ENCODE measurements at regions not wholly inside any gene's neighbourhood (a gene's known extent, or its start where the extent isn't known, plus 50 kb on each side); places are given as distances from the start of the nearest gene placed in this dataset.
"Not testable (repeated sequence)": the region's sequence is repeated elsewhere in the genome, so short reads cannot be mapped to it uniquely, and the experiment has no call there.

DNA sequence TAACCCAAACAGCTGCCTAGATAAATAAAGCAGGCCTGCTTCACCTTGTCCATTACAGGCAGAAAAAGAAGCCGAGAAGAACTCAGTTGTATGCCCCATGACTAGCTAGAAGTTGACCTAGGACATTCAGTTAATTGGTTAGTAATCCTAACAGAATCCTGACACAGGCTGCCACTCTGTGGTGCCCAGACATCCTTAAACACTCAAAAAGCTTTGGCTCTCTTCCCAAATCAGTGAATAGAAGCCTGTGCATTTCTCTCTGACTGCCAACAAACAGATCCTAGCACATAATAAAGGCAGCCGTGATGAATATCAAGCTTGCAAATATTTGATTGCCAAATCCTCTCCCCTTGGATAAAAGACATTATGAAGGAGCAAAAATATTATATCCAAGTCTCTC lies 519.1 kb upstream of the EYS start:
- H3K27ac ChIP-seq (ENCODE audit: low read depth, low read length): no peak overlapping the region
- no peaks in the 10 kb centered on the region for H3K4me1 ChIP-seq (ENCODE audit: control insufficient read depth, insufficient read depth, low read length)
- no peaks in the 10 kb centered on the region for H3K36me3 ChIP-seq (ENCODE audit: control insufficient read depth, insufficient read depth, low read length)
- no peaks in the 10 kb centered on the region for H3K27me3 ChIP-seq (ENCODE audit: control insufficient read depth, insufficient read depth, low read length)
- H3K9ac ChIP-seq (ENCODE audit: low read depth, low read length): no peak overlapping the region
- no peak overlapping the region for H3K4me3 ChIP-seq (ENCODE audit: low read depth, low read length)
- no peaks in the 10 kb centered on the region for H3K9me3 ChIP-seq (ENCODE audit: control insufficient read depth, insufficient read depth, low read length)

GRCh38 chr6:66210964-66211363 lies 503.9 kb upstream of the EYS start:
- Histone ChIP-seq H3K36me3 (ENCODE audit: control insufficient read depth, insufficient read depth, low read length) (no peaks in the 10 kb centered on the region), H3K4me1 (ENCODE audit: control insufficient read depth, insufficient read depth, low read length) (no peaks in the 10 kb centered on the region), H3K27me3 (ENCODE audit: control insufficient read depth, insufficient read depth, low read length) (no peaks in the 10 kb centered on the region), H3K4me3 (ENCODE audit: low read depth, low read length) (no peak overlapping the region), H3K9me3 (ENCODE audit: control insufficient read depth, insufficient read depth, low read length) (peaks cover 54% of the 10 kb centered on the region), H3K27ac (ENCODE audit: low read depth, low read length) (no peak overlapping the region), H3K9ac (ENCODE audit: low read depth, low read length) (no peak overlapping the region)

DNA sequence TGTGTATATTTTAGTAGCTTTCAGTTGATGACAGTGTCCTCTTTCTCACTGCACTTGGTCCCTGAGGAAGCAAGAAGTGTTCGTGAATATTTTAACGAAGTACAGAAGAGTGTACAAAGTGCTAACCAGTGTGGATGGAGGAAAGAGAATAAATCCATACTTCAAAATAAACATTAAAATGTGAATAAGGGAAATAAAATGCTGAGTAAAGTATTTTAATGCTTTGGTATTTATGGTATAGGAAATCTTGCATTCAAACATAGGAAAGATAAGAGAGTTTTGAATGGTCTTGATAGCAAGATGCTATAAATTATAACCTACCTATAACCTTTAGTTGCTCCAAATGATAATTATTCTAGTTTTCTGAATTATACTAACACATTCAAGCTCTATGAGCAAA lies 493.4 kb upstream of the EYS start:
- H3K9ac ChIP-seq (ENCODE audit: low read depth, low read length): no peak overlapping the region
- H3K4me1 ChIP-seq (ENCODE audit: control insufficient read depth, insufficient read depth, low read length): no peaks in the 10 kb centered on the region
- H3K36me3 ChIP-seq (ENCODE audit: control insufficient read depth, insufficient read depth, low read length): no peaks in the 10 kb centered on the region
- no peak overlapping the region for H3K4me3 ChIP-seq (ENCODE audit: low read depth, low read length)
- peaks cover 27% of the 10 kb centered on the region for H3K9me3 ChIP-seq (ENCODE audit: control insufficient read depth, insufficient read depth, low read length)
- H3K27ac ChIP-seq (ENCODE audit: low read depth, low read length): no peak overlapping the region
- H3K27me3 ChIP-seq (ENCODE audit: control insufficient read depth, insufficient read depth, low read length): no peaks in the 10 kb centered on the region

DNA sequence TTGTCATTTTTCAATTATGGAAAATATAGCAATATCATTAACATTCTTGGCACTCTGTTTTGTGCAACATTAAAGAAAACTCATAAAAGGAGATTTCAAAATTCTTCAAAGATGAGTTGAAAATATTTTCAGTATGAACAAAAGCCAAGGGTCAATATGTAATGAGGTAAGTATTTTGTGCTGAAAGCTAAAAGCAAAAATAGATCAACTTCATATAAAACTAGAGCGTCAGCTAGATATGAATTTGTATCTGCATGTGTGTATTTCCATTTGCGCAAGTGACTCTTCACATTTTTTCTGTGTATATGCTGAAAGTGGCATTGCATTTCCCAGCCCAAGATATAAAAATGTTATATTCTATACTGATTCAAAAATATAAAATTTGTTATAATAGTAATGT lies 492.1 kb upstream of the EYS start:
- Histone ChIP-seq H3K4me1 (ENCODE audit: control insufficient read depth, insufficient read depth, low read length) (no peaks in the 10 kb centered on the region), H3K9ac (ENCODE audit: low read depth, low read length) (no peak overlapping the region), H3K36me3 (ENCODE audit: control insufficient read depth, insufficient read depth, low read length) (no peaks in the 10 kb centered on the region), H3K4me3 (ENCODE audit: low read depth, low read length) (no peak overlapping the region), H3K27me3 (ENCODE audit: control insufficient read depth, insufficient read depth, low read length) (no peaks in the 10 kb centered on the region), H3K9me3 (ENCODE audit: control insufficient read depth, insufficient read depth, low read length) (peaks cover 27% of the 10 kb centered on the region), H3K27ac (ENCODE audit: low read depth, low read length) (no peak overlapping the region)

DNA sequence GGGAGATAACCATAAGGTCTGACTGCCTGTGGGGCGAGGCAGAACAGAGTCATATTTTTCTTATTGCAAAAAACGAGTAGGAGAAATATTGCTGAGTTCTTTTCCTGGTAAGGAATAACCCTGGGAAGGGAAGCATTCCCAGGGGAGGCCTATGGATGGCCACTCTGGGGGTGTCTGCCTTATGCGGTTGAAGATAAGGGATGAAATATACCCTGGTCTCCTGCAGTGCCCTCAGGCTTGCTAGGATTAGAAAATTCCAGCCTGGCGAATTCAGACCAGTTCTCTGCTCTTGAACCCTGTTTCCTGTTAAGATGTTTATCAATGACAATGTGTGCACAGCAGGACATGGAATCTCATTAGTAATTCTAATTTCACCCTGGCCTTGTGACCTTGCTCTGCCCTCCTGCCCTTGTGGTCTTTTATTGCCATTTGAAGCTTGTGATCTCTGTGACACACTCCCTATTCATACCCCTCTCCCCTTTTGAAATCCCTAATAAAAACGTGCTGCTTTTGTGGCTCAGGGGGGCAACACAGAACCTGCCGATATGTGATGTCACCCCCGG lies 491.1 kb upstream of the EYS start:
- Histone ChIP-seq H3K9ac (ENCODE audit: low read depth, low read length) (no peak overlapping the region), H3K4me1 (ENCODE audit: control insufficient read depth, insufficient read depth, low read length) (no peaks in the 10 kb centered on the region), H3K27ac (ENCODE audit: low read depth, low read length) (no peak overlapping the region), H3K4me3 (ENCODE audit: low read depth, low read length) (no peak overlapping the region), H3K9me3 (ENCODE audit: control insufficient read depth, insufficient read depth, low read length) (peaks cover 27% of the 10 kb centered on the region), H3K36me3 (ENCODE audit: control insufficient read depth, insufficient read depth, low read length) (no peaks in the 10 kb centered on the region), H3K27me3 (ENCODE audit: control insufficient read depth, insufficient read depth, low read length) (no peaks in the 10 kb centered on the region)

DNA sequence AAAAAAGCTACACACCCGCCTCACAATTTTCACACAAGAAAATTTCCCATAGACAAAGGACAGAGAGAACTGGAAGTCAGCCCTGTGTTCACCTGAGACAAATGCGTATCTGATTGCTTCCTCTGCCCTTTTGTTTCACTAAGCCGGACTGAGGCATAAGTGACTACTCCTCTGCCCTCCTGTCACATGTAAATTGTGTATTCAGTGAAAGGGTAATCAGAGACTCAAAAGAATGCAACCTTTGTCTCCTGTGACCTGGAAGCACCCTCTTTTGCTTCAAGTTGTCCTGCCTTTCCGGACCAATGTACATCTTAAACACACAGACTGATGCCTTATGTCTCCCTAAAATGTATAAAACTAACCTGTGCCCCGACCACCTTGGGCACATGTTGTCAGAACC lies 483.8 kb upstream of the EYS start:
- H3K27ac ChIP-seq (ENCODE audit: low read depth, low read length): no peak overlapping the region
- no peak overlapping the region for H3K4me3 ChIP-seq (ENCODE audit: low read depth, low read length)
- 0 out of 2 replicates have a peak, but pooled peaks cover 2% of the 10 kb centered on the region for H3K4me1 ChIP-seq (ENCODE audit: control insufficient read depth, insufficient read depth, low read length)
- no peaks in the 10 kb centered on the region for H3K27me3 ChIP-seq (ENCODE audit: control insufficient read depth, insufficient read depth, low read length)
- peaks cover 24% of the 10 kb centered on the region for H3K9me3 ChIP-seq (ENCODE audit: control insufficient read depth, insufficient read depth, low read length)
- H3K36me3 ChIP-seq (ENCODE audit: control insufficient read depth, insufficient read depth, low read length): no peaks in the 10 kb centered on the region
- H3K9ac ChIP-seq (ENCODE audit: low read depth, low read length): no peak overlapping the region

DNA sequence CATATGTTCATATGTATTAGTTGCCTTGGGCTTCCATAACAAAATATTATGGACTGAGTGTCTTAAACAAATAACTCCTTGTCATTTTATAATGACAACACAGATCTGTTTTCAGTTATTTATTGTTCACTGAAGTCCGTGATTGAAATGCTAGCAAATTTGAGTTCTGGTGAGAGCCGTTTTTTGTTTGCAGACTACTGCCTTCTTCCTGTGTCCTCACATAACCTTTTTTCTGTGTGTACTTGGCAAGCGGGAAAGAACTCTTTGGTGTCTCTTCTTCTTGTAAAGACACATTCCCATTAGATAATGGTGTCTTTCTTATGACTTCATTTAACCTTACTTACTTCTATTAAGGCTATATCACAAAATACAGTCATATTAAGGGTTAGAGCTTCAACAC lies 482.9 kb upstream of the EYS start:
- H3K27ac ChIP-seq (ENCODE audit: low read depth, low read length): no peak overlapping the region
- H3K36me3 ChIP-seq (ENCODE audit: control insufficient read depth, insufficient read depth, low read length): no peaks in the 10 kb centered on the region
- H3K27me3 ChIP-seq (ENCODE audit: control insufficient read depth, insufficient read depth, low read length): no peaks in the 10 kb centered on the region
- 0 out of 2 replicates have a peak, but pooled peaks cover 2% of the 10 kb centered on the region for H3K4me1 ChIP-seq (ENCODE audit: control insufficient read depth, insufficient read depth, low read length)
- H3K9me3 ChIP-seq (ENCODE audit: control insufficient read depth, insufficient read depth, low read length): peaks cover 24% of the 10 kb centered on the region
- H3K9ac ChIP-seq (ENCODE audit: low read depth, low read length): no peak overlapping the region
- no peak overlapping the region for H3K4me3 ChIP-seq (ENCODE audit: low read depth, low read length)

- H3K9me3 ChIP-seq (ENCODE audit: control insufficient read depth, insufficient read depth, low read length): peaks cover 24% of the 10 kb centered on the region
- no peaks in the 10 kb centered on the region for H3K36me3 ChIP-seq (ENCODE audit: control insufficient read depth, insufficient read depth, low read length)
- 0 out of 2 replicates have a peak, but pooled peaks cover 2% of the 10 kb centered on the region for H3K4me1 ChIP-seq (ENCODE audit: control insufficient read depth, insufficient read depth, low read length)
- H3K9ac ChIP-seq (ENCODE audit: low read depth, low read length): no peak overlapping the region
- H3K27me3 ChIP-seq (ENCODE audit: control insufficient read depth, insufficient read depth, low read length): no peaks in the 10 kb centered on the region
- H3K4me3 ChIP-seq (ENCODE audit: low read depth, low read length): no peak overlapping the region
- H3K27ac ChIP-seq (ENCODE audit: low read depth, low read length): no peak overlapping the region
Measured at GRCh38 chr6:66186756-66187155, 479.7 kb upstream of the EYS start.

DNA sequence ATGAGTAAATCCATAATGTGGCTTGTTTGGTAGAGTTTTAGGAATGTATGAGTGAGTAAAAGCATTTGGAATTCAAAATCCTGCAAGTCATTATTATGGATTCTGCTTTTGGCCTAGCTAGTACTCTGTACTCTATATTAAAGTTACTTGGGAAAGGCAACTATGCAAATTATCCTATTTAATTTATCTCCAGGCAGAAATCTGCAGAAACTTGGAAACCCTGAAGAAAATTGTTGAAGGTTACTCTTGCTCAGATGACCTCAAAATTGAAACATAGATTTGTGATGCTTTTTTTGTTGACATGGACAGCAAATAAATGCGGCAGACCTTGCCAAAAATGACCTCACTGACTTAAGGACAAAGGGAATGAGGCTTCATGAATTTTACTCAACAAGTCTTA lies 477.1 kb upstream of the EYS start:
- no peak overlapping the region for H3K9ac ChIP-seq (ENCODE audit: low read depth, low read length)
- no peaks in the 10 kb centered on the region for H3K27me3 ChIP-seq (ENCODE audit: control insufficient read depth, insufficient read depth, low read length)
- H3K27ac ChIP-seq (ENCODE audit: low read depth, low read length): no peak overlapping the region
- peaks cover 21% of the 10 kb centered on the region for H3K9me3 ChIP-seq (ENCODE audit: control insufficient read depth, insufficient read depth, low read length)
- no peaks in the 10 kb centered on the region for H3K36me3 ChIP-seq (ENCODE audit: control insufficient read depth, insufficient read depth, low read length)
- no peaks in the 10 kb centered on the region for H3K4me1 ChIP-seq (ENCODE audit: control insufficient read depth, insufficient read depth, low read length)
- H3K4me3 ChIP-seq (ENCODE audit: low read depth, low read length): no peak overlapping the region

- no peaks in the 10 kb centered on the region for H3K4me1 ChIP-seq (ENCODE audit: control insufficient read depth, insufficient read depth, low read length)
- H3K27me3 ChIP-seq (ENCODE audit: control insufficient read depth, insufficient read depth, low read length): no peaks in the 10 kb centered on the region
- H3K4me3 ChIP-seq (ENCODE audit: low read depth, low read length): no peak overlapping the region
- H3K27ac ChIP-seq (ENCODE audit: low read depth, low read length): no peak overlapping the region
- peaks cover 12% of the 10 kb centered on the region for H3K9me3 ChIP-seq (ENCODE audit: control insufficient read depth, insufficient read depth, low read length)
- H3K36me3 ChIP-seq (ENCODE audit: control insufficient read depth, insufficient read depth, low read length): no peaks in the 10 kb centered on the region
- no peak overlapping the region for H3K9ac ChIP-seq (ENCODE audit: low read depth, low read length)
Measured at GRCh38 chr6:66179361-66179760, 472.3 kb upstream of the EYS start.

DNA sequence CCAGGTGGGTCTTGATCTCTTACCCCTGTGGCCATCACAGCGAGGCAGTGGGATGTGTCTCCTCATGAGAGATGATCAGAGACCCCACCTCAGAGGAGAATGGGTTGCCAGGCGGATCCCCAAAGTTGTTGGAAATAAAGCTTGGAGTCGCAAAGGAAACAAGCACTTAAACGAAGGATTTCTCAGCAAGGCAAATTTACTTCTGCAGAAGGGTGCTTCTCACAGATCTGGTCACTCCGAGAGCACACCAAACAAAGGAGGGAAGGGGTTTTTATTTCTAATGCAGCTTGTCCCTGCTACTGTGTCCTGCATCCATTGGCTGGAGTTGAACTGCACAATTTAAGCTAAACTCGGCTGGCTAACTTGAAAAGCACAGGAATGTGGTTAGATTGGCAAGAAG lies 466.6 kb upstream of the EYS start:
- no peaks in the 10 kb centered on the region for H3K36me3 ChIP-seq (ENCODE audit: control insufficient read depth, insufficient read depth, low read length)
- H3K27me3 ChIP-seq (ENCODE audit: control insufficient read depth, insufficient read depth, low read length): no peaks in the 10 kb centered on the region
- peaks cover 31% of the 10 kb centered on the region for H3K9me3 ChIP-seq (ENCODE audit: control insufficient read depth, insufficient read depth, low read length)
- H3K27ac ChIP-seq (ENCODE audit: low read depth, low read length): no peak overlapping the region
- H3K9ac ChIP-seq (ENCODE audit: low read depth, low read length): no peak overlapping the region
- no peak overlapping the region; the same call in 1 of the 2 replicates for H3K4me3 ChIP-seq (ENCODE audit: low read depth, low read length)
- H3K4me1 ChIP-seq (ENCODE audit: control insufficient read depth, insufficient read depth, low read length): no peaks in the 10 kb centered on the region

GRCh38 chr6:66166713-66167112 lies 459.7 kb upstream of the EYS start:
- not testable (repeated sequence) for H3K27ac ChIP-seq (ENCODE audit: low read depth, low read length); H3K27me3 ChIP-seq (ENCODE audit: control insufficient read depth, insufficient read depth, low read length); H3K4me3 ChIP-seq (ENCODE audit: low read depth, low read length); H3K36me3 ChIP-seq (ENCODE audit: control insufficient read depth, insufficient read depth, low read length); H3K9ac ChIP-seq (ENCODE audit: low read depth, low read length); H3K4me1 ChIP-seq (ENCODE audit: control insufficient read depth, insufficient read depth, low read length)
- H3K9me3 ChIP-seq (ENCODE audit: control insufficient read depth, insufficient read depth, low read length): peaks cover 49% of the 10 kb centered on the region
